Heart left ventricle (tissue), 16 donors: ENCODE measurements at regions not wholly inside any gene's neighbourhood (a gene's known extent, or its start where the extent isn't known, plus 50 kb on each side); places are given as distances from the start of the nearest gene placed in this dataset.
A peak's percentile ranks its signal among the peaks of the same experiment; 100 is the strongest.

ENCODE experiments used
- ATAC-seq, 4 donors: fragments of 200-7000 bp; cut with Tn5 transposase; one replicate each; pipeline ENCODE4 v1.9.1; 2020 to 2022; ENCODE audit warnings: moderate library complexity in 4 of 4, mild to moderate bottlenecking in 3 of 4, moderate number of reproducible peaks in 1 of 4
- DNase-seq, 5 donors: peaks; one replicate each; pipeline ENCODE4 v3.0.0-alpha.2; 2020
- H3K27ac ChIP-seq, 12 donors: fragments of 200-600 bp; sonication (generic) in 4 of 12; one replicate each; pipeline versions ENCODE4 v1.5.0 to v1.8.0; 2016 to 2022; ENCODE audit warnings: mild to moderate bottlenecking in 2 of 12
- H3K27me3 ChIP-seq, 9 donors: fragments of 200-600 bp; sonication (generic) in 2 of 9; one replicate each; pipeline versions ENCODE4 v1.5.1 to v1.8.0; 2016 to 2022; ENCODE audit warnings: mild to moderate bottlenecking in 3 of 9
- H3K36me3 ChIP-seq, 9 donors: fragments of 200-600 bp; sonication (generic) in 2 of 9; one replicate each; pipeline versions ENCODE4 v1.5.0 to v1.8.0; 2018 to 2022; ENCODE audit warnings: mild to moderate bottlenecking in 2 of 9
- H3K4me1 ChIP-seq, 12 donors: fragments of 200-600 bp; sonication (generic) in 4 of 12; one replicate each; pipeline versions ENCODE4 v1.5.0 to v1.8.0; 2016 to 2022; ENCODE audit warnings: mild to moderate bottlenecking in 3 of 12
- H3K4me3 ChIP-seq, 12 donors: fragments of 200-600 bp; sonication (generic) in 4 of 12; one replicate each; pipeline versions ENCODE4 v1.5.0 to v1.8.0; 2017 to 2022; ENCODE audit warnings: mild to moderate bottlenecking in 9 of 12, moderate library complexity in 4 of 12
- H3K9me3 ChIP-seq, 12 donors: fragments of 200-600 bp; sonication (generic) in 4 of 12; one replicate each; pipeline versions ENCODE4 v1.5.0 to v1.8.0; 2016 to 2022; ENCODE audit warnings: mild to moderate bottlenecking in 1 of 12
- POLR2A ChIP-seq, 2 donors: fragments of 450-650 bp; IDR thresholded peaks; one replicate each; pipeline ENCODE4 v1.6.1; 2017; ENCODE audit warnings: antibody characterized with exemption in 2 of 2, mild to moderate bottlenecking in 2 of 2, moderate library complexity in 2 of 2
- WGBS, 4 donors: extraction: QIAGEN DNeasy Blood & Tissue Kit in 2 of 4; methylation state at CpG; one replicate each; pipeline versions ENCODE4 v1.1.5 to v1.1.7; 2013 to 2018; 5-methylcytosine and 5-hydroxymethylcytosine counted together
- intact Hi-C, 10 donors: fragments of 100-400 bp; cut with DNase I; formaldehyde crosslinking; loops; one replicate each; pipeline versions ENCODE4 v1.11.1 to v1.14.2; 2022
- TF ChIP-seq, protein P1 (sequence below), 12 donors: fragments of 200-600 bp; sonication (generic) in 4 of 12; IDR thresholded peaks; one replicate each; pipeline versions ENCODE4 v1.5.0 to v1.8.0; 2018 to 2022; ENCODE audit warnings: antibody characterized with exemption in 12 of 12, mild to moderate bottlenecking in 5 of 12
- donor health status: ischemic (EF 13 %, LVEDD 7.1; RV severe dilation, severe dysfunction).
- donor health status: healthy with polysubstance abuse.
- donor health status: DM: no; HTN: yes; CAD: no.
- donor health status: DM: no; HTN: no; CAD: no.
- donor health status: ischemic (EF 25% LVEDD 6.9; RV normal size, moderate dysfunction).
- donor health status: ischemic (EF 25% LVEDD 5.7; RV mildly dilated, moderate dysfunction).
- donor health status: healthy.
- donor health status: DM: yes; HTN: yes; CAD: no.
- donor health status: ischemic (EF 35%, LVEDD 5.7; RV mildly dilated, moderate dysfunction).
- donor health status: nonischemic (EF 11% LVEDD 7.7; RV severe dilation, severe dysfunction).
- donor health status: DM: yes; HTN: yes; CAD: no.
- donor health status: PGD.
- donor health status: ischemic (EF 29% LVEDD 5.4; RV normal size, mild dysfunction).
- donor health status: nonischemic (EF 23%, LVEDD 6.1; RV moderate dilation, normal function).

DNA sequence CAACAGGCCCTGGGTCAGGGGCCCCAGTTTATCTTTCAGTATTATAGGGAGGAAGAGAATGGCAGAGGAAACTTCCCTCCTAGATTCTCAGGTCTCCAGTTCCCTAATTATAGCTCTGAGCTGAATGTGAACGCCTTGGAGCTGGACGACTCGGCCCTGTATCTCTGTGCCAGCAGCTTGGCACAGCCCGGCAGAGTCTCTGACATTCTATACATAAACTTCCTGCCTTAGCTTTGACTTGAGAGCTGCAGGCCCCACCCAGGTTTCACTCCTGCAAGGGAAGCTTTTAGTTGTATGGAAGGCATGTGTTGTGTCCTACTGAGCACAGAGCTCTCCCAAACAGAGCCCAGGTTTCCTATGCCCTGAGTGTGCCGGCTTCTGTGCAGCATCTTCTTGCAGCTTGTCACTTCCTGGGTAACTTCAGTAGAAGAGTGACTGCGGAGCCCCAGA is 205.6 kb upstream of the PRSS58 start:
- TF ChIP-seq, protein P1, sequence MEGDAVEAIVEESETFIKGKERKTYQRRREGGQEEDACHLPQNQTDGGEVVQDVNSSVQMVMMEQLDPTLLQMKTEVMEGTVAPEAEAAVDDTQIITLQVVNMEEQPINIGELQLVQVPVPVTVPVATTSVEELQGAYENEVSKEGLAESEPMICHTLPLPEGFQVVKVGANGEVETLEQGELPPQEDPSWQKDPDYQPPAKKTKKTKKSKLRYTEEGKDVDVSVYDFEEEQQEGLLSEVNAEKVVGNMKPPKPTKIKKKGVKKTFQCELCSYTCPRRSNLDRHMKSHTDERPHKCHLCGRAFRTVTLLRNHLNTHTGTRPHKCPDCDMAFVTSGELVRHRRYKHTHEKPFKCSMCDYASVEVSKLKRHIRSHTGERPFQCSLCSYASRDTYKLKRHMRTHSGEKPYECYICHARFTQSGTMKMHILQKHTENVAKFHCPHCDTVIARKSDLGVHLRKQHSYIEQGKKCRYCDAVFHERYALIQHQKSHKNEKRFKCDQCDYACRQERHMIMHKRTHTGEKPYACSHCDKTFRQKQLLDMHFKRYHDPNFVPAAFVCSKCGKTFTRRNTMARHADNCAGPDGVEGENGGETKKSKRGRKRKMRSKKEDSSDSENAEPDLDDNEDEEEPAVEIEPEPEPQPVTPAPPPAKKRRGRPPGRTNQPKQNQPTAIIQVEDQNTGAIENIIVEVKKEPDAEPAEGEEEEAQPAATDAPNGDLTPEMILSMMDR (IDR thresholded peaks at IDR 0.05), result no peak
- no peak for TF ChIP-seq POLR2A (IDR thresholded peaks at IDR 0.05)
- intact Hi-C loops, result no loop called here
- no peaks in the 10 kb centered on the region for H3K36me3 ChIP-seq
- DNase-seq (no peak), ATAC-seq (no peak)
- peaks cover 0 to 7% (median 0%) of the 10 kb centered on the region in 12 donors for H3K4me1 ChIP-seq
- peaks cover 0 to 17% (median 0%) of the 10 kb centered on the region in 9 donors for H3K27me3 ChIP-seq
- 32 to 42% (median 39%) methylated on average over 6 of the region's 6 CpGs for WGBS, 4 donors
- no peaks in the 10 kb centered on the region for H3K9me3 ChIP-seq
- no peak overlapping the region for H3K4me3 ChIP-seq
- H3K27ac ChIP-seq, result no peak overlapping the region

DNA sequence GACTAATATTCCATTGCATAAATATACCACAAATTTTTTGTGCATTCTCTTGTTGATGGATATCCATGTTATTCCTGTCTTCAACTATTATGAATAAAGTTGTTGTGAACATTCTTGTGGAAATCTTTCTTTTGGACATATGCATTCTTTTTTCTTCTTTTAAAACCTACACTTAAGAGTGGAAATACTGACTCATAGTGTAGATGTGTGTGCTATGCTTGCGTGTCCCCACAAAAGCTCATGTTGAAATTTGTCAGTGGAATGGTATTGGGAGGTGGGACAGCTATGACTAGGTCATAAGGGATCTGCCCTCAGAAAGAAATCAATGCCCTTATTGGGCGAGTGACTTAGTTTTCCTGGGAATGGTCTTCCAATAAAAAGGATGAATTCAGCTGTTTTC is 203.6 kb upstream of the PRSS58 start:
- DNase-seq (no peak), ATAC-seq (no peak)
- Histone ChIP-seq H3K4me3 (no peak overlapping the region), H3K4me1 (peaks cover 0 to 7% (median 0%) of the 10 kb centered on the region in 12 donors), H3K27ac (no peak overlapping the region), H3K27me3 (peaks cover 0 to 17% (median 0%) of the 10 kb centered on the region in 9 donors), H3K9me3 (no peaks in the 10 kb centered on the region), H3K36me3 (no peaks in the 10 kb centered on the region)
- intact Hi-C loops, result no loop called here
- TF ChIP-seq, protein P1 (IDR thresholded peaks at IDR 0.05), result no peak
- no peak for TF ChIP-seq POLR2A (IDR thresholded peaks at IDR 0.05)
- 76 to 97% (median 82%) methylated on average over 2 of the region's 2 CpGs for whole genome bisulfite sequencing, 4 donors

DNA sequence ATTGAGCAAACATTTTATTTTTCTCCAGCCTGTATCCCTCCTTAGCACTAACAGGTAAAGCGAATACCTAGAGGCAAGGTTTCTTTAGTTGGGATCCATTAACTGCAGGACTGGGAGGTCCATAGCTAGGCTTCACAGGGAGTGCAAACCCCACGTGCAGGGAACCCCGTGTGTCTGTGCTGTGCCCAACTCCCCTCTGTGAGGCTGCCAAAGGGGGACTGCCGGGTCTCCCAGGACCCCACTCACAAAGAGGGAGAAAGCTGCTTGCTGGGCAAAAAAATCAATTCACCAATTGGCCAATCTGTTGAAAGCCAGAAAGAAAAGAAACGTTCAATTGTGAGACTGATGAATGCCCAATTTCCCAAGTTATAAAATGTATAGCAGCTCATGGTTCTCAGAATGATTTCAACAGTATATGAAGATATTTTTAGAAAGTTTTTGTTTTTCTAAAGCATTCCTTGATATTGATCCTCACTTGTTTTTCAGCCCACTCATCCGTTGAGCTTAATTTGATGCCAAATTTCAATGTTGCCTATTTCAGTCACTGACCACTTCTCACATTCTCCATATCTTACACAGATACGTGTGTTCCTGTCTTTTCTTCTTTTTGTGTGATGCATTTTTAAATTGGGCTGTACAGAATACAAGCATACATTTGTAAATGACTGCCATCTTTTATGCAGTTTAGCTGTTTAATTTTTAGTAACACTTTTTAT is 202.7 kb upstream of the PRSS58 start:
- ATAC-seq (no peak), DNase-seq (no peak)
- Histone ChIP-seq H3K4me3 (no peak overlapping the region), H3K4me1 (peaks cover 0 to 7% (median 0%) of the 10 kb centered on the region in 12 donors), H3K36me3 (no peaks in the 10 kb centered on the region), H3K9me3 (no peaks in the 10 kb centered on the region), H3K27me3 (peaks cover 0 to 18% (median 0%) of the 10 kb centered on the region in 9 donors), H3K27ac (no peak overlapping the region)
- intact Hi-C loops, result no loop called here
- 53 to 62% (median 60%) methylated on average over 7 of the region's 7 CpGs for WGBS, 4 donors
- TF ChIP-seq, protein P1 (IDR thresholded peaks at IDR 0.05), result no peak
- no peak for TF ChIP-seq POLR2A (IDR thresholded peaks at IDR 0.05)

DNA sequence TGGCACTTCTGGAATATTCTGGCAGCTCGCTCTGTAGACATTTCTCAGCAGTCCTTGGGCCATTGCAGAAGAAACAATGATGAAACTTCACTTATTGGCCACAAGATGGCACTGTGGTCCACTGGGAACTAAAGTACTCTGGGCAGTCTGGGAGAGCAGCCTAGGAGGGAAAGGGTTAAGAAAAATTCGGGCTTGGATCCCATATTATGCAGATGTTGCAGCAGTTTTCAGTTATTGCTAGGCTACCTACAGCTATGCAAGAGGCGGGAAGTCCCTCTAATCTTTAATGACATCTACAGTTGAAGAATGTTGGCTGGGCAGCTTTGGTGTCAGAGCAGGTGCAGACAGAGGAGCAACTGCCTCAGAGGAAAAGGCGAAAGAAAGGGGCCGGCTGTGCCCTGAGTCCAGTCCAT is 201.7 kb upstream of the PRSS58 start:
- H3K9me3 ChIP-seq, result no peaks in the 10 kb centered on the region
- no peaks in the 10 kb centered on the region for H3K36me3 ChIP-seq
- intact Hi-C loops, result no loop called here
- no peak for DNase-seq
- H3K4me1 ChIP-seq, result peaks cover 0 to 7% (median 0%) of the 10 kb centered on the region in 12 donors
- no peak overlapping the region for H3K27ac ChIP-seq
- peak; percentile 37 to 73 (median 54) for ATAC-seq
- TF ChIP-seq POLR2A (IDR thresholded peaks at IDR 0.05), result no peak
- TF ChIP-seq, protein P1 (IDR thresholded peaks at IDR 0.05), result peak; percentile 45 to 73 (median 64)
- 10 to 16% (median 11%) methylated on average over 5 of the region's 5 CpGs for WGBS, 4 donors
- peaks cover 0 to 19% (median 0%) of the 10 kb centered on the region in 9 donors for H3K27me3 ChIP-seq
- no peak overlapping the region for H3K4me3 ChIP-seq
